HG03442 (cell line): ENCODE measurements at regions not wholly inside any gene's neighbourhood (a gene's known extent, or its start where the extent isn't known, plus 50 kb on each side); places are given as distances from the start of the nearest gene placed in this dataset.
A peak's percentile ranks its signal among the peaks of the same experiment; 100 is the strongest.
"Not testable (repeated sequence)": the region's sequence is repeated elsewhere in the genome, so short reads cannot be mapped to it uniquely, and the experiment has no call there.

Experiments
- ATAC-seq: cut with Tn5 transposase; IDR thresholded peaks from one replicate; pipeline ENCODE4 v1.9.1; 2021; ENCODE audit warnings: mild to moderate bottlenecking, moderate library complexity; ENCODE audit not compliant: unreplicated experiment

DNA sequence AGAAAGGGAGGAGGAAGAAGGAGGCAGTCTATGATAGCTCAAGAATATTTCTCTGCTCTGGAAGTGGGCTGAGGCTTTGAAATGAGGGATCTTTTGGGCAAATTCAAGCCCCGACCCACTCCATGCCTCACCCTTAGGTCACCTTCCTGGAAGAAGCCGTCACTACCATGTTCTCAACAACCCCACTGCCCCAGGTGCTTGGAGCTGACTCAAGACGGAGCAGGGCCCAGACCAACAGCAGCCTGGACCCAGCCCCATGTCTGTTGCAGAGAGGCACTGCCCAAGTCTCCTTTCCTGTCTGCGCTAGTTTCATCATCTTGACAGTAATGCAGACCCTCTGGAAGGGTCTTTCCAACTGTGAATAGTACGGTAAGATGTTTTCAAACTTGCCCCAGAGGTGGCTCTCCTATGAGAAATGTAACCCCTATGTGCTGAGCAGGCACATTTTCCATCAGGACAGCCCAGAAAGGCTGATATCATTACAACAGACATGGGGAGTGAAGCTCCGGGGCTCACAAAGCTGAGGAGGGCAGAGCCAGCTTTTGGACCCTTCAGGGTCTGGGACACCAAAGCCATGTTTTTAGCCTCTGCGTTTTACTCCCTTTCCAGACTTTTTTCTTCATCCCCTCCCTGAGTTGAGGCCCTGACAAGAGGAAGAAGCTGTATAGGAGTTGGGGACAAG lies 128.2 kb upstream of the LARP1 start:
- ATAC-seq = no peak

DNA sequence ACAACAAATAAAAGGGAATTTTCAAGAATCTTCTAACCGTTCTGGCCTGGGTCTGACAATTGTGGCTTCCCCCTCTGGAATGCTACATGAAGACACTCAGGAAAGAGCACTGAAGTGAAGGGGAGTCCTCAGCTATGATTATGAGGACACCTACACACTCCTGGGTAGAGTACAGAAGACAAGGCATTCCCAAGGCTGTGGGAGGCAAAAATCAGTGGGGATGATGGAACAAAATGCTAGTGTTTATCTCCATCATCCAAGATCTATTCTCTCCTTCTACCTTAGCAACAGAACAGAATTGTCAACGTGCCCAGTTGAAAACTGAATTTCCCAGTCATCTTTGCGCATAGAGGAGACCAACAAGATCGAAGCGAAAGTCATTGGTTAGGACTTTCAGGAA lies 130.1 kb upstream of the LARP1 start:
- ATAC-seq = no peak

DNA sequence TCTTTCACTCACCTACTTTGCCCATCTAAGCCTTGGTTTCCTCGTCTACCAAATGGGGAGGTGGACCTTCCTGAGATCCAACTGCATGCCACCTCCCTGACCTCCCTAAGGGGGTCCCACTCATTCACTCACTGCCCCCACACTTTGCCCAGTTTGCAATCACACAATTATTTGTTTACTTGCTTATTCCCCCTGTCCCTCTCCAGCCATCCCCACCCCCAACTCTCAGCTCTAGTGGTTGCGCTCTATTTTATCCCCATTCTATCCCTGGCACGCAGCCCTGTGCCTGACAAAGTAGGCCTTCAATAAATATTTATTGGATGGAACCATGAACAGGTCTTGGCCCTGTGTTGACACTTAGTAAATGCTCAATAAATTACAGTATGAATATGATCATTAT lies 130.8 kb upstream of the LARP1 start:
- no peak for ATAC-seq

DNA sequence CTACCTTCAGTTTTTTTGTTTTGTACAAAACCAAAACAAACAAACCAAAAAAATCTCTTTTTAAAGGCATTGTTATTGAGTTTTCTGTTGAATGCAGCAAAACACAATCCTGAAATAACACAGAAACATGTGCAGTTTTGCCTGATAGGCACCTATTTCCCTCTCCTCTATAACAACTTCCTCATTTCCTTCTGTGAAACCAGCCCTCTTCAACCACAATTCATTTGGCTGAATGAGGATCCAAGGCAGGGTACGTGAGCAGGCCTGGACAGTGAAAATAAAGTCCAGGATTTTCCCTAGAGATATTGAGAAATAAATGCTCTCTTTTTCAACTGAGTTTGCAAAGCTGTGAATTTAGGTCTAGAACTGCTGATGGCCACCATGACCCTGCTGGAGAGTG lies 134.8 kb upstream of the LARP1 start:
- ATAC-seq = no peak

DNA sequence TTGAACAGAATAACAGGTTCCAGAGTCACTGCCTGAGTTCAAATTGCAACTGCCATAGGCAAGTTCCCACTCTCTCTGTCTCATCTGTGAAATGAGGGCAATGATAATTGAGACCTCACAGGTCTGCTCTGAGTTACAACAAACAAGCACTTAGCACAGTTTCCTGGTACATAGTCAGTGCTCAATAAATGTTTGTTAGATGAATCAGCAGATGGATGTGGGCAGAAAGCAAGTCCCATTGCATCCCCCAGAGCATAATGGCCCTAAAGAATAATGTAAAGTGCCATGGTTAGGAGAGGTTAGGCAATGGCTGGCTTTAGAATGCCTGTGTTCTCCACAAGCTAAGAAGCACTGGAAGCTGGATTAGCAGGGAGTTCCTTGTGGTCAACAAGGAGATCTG lies 136.5 kb upstream of the LARP1 start:
- no peak for ATAC-seq

DNA sequence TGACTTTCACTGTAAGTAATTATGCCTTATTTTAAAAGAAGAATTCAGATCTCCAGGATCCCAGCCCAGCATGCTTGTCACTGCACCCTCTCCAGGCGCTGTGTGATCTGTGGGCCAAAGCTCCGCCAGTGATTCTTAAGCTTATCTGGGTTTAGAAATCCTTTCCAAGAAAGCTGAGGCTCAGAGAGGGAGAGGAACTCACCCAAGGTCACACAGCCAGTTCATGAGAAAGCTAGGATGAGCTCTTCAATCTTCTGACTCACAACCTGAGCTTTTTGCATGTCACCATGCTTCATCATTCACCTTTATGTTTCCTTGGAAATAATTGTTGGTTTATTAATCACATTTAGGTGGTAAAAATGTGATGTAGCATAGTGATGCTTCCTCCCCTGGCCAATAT lies 136.6 kb upstream of the HAND1 start:
- no peak for ATAC-seq

DNA sequence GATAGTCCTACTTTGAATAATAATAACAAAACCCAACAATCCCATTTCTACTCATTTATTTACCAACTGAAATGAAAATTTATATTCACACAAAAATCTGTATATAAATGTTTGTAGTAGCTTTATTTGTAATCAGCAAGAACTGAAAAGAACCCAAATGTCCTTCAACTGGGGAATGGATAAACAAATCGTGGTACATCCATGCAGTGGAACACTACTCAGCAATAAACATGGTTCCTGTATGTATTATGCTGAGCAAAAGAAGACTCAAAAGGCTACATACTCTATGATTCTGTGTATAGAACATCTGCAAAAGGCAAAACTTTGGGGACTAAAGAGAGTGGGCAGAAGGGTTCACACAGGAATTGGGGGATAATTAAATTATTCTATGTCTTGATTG lies 136.1 kb upstream of the HAND1 start:
- ATAC-seq = no peak

DNA sequence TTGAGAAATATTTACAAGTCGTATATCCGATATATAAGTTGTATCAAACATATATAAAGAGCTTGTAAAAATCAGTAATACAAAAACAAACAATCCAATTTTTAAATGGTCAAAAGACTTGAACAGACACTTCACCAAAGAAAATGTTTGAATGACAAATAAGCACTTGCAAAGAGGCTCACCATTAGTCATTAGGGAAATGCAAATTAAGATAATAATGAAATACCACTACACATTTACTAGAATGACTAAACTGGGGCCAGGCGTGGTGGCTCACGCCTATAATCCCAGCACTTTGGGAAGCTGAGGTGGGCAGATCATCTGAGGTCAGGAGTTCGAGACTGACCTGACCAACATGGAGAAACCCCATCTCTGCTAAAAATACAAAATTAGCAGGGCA lies 134.6 kb upstream of the HAND1 start:
- ATAC-seq = no peak

DNA sequence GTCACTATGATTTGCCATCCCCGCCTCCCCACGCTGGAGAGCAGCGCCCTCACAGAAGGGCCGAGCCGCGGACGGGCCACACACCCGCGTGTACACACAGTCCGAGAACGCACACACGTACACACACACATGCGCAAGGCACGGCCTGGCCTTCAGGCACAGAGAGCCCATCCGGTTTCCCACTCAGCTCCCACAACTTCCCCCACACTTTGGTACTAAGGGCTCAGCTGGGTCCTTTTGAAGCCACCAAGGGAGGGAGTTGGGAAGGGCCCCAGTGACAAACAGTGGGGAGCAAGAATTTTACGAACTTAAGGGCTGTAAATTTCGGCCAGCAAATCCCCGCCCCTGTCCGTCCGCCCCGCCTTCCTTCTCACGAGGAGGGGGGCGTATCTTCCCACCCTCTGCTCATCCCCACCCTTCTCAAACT lies 133.3 kb upstream of the HAND1 start:
- no peak for ATAC-seq

DNA sequence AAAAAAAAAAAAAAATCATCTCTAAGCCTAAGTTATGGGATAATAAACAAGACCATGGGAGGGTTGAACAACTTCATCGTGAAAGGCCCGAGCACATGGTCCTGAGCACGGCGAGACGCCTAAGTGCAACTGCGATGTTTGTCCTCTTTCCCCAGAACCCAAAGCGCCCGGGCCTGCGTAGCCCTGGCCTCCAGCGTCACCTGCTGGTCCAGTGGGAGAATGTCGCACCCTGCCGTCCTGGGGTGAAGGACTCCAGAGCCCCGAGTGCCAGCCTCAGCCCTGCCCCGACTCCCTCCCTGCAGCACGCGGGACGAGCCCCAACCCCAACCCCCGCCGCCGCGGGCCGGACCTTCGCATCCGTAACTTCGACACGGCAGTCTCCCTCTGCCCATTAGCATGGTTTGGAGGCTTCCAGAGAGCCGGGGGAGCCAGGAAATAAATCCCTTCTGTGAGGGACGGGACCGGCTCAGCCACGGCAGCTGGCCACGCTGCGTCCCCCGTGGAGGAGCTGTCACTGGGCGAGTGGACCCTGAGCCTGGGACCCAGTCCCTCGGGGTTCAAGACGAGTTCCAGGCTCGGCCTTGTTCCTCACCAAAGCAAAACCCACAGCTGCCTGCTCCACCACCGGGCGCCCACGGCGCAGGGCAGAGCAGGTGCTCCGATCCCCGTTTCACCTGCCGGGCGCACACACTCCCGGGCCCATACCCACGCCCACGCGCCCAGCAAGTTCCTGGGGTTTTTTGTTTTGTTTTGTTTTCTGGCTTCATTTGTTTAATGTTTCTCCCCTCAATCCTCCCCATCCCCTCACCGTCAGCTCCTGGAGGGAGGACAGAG lies 132.5 kb upstream of the HAND1 start:
- peak; percentile 92 for ATAC-seq

DNA sequence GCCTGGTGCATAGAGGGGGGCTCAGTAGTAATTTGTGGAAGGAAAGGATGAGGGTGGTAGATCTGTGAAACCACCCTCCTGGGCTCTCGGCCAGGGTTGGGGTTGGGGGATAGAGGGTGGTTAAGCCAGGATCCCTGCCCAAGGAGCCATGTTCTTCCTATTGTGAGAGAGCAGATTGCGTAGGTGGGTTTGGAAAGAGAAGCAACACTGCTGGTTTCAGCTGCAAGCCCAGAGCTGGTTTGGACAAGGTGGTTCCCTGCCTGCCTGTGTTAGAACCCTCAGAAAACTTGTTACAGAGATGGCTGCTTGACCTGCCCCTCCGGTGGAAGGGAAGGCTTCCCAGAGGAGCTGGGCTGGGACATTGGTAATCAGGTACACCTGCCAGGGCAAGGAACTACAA lies 131.2 kb upstream of the HAND1 start:
- ATAC-seq = no peak

DNA sequence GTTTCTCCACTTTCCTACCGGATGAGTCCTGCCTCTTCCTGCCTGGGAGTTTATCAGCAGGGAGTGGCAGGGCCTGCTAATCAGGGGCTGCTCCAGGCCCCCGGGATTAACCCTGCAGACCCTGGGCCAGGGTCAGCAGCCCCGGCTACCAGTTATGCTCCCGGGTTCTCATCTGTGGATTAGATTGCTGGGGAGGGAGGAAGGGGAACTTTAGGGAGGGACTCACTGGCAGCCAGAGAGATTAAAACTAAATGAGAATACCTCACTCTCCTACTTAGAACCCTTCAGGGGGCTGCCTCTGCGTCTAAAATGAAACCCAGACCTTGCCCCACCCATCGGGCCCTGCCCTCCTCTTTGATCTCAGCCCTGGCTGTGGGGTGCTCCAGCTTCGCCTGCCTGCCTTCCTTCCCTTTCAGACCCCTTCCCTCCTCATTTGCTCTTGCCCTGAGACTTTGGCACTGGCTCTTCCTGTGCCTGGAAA lies 130.5 kb upstream of the HAND1 start:
- ATAC-seq = no peak

DNA sequence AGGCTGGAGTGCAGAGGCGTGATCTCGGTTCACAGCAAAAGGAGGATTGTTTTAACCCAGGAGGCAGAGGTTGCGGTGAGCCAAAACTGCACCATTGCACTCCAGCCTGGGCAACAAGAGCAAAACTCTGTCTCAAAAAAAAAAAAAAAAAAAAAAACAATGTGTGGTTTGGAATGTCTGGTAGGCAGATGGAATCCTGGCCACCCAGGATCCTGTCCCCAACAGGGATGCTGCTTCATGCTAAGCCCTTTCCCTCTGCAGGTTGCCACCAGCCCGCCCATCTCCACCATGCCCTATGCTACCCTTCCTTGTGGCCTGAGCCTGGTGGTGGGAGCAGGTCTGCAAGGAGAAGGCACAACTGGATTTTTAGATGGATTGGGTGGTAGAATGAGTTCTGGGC lies 129.7 kb upstream of the HAND1 start:
- no peak for ATAC-seq

DNA sequence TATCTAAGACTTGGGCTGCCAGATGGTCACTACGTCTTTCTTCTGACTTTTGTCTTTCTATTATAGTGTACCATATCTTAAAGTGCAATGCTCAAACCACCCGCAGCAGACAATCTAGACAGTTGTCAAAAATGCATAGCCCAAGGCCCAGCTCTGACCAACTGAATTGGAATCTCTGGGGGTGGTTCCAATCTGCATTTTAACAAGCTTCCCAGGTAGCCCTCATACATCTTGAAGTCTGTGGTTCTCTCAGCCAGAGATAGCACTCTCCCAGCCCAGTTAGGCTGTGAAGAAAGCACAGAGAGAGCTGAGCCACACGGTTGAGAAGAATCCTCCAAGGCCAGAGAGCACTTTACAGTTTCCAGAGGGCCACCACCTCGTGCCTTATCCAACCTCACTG lies 128.2 kb upstream of the HAND1 start:
- ATAC-seq = no peak

DNA sequence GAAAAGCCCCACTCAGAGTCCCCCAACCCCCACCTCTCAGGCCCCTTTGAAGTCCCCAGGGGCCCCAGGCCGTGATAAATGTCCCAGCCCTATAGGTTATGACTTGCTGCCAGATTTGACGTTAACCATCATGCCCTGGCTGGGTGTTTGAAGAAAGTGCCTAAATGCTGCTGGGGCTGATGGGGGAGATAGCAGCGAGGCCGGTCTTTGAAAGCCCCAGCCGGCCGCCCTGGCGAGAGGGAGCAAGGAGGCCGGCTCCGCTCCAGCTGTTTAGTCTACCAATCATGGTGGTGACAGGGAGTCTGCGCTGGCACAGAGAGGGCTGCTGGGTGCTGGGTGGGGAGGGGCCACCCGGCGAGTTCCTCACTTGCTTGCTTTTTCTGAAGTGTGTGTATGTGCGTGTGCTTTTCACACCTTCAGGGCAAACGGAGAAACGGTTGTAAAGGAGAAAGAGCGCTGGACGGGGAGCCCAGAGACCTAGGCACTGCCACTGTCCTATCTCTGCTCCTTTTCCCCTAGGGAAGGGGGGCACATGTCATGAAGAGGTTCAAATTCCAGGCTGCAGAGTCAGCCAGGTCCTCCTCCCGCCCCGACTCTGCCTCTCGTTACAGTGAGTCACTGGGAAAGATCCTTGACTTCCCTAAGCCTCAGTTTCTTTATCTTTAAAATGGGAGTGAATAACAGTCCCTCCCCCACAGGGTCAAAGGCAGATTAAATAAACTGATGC lies 126.1 kb upstream of the HAND1 start:
- ATAC-seq = no peak

DNA sequence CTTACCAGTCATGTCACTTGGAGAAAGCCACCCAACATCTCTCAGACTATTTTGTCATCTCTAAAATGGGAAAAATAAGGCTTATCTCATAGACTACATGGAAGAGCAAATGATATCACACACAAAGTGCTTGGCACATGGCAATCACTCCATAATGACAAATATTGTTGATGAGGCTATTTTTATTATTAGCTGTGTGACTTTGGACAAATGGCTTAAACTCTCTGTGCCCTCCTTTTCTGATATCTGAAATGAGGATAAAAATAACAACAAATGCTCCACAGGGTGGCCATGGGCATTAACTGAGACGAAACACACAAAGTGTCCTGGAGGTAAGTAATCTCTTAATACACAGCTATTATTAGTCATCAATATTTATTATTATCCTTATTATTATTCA lies 125.5 kb upstream of the HAND1 start:
- ATAC-seq = no peak

DNA sequence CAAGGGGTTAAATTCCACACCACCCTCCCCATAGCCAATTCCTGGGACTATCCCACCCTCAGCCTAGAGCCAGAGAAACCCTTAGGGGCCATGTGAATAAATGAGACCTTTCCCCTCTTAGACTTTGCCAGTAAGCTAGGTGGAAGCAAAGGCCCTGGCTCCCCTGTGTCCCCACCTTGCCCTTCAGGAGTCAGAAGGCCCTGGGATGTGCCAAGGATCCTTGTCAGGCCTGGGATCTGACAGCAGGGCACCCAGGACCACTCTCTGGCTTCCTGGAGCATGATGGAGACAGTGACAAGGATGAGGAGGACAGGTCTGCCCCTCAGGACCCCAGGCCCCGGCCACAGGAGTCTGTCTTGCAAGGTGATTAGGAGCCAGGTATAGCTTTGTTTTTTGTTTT lies 125.0 kb upstream of the HAND1 start:
- ATAC-seq = no peak

DNA sequence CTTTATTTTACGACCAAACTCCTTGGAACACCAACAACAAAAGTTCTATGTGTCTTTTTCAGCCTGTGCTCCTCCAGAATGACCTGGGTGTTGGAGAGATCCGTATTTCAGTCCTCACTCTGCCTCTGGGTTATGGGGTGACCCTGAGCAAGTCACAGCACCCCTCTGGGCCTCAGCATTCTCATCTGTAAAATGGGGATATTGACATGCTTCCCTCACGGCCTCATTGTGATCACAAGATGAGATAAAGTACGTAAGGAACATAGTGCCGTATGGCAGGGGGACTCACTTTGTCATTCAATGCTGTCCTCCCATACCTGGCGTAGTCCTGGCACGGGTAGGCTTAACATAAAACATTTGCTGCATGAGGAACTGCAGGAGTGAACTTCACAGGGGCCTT lies 123.0 kb upstream of the HAND1 start:
- no peak for ATAC-seq

DNA sequence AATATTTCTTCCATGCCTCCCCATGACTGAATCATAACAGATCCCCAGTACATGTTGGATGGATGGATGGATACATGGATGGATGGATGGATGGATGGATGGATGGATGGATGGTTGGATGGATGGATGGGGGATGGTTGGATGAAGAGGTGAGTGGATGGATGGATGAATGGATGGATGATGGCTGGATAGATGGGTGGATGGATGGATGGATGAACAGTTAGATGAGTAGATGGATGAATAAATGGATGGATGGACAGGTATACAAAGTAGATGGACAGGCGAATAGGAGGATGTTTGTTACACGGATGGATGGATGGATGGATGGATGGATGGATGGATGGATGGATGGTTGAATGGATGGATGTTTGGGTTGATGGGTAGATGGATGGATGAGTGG lies 120.0 kb upstream of the HAND1 start:
- no peak for ATAC-seq

DNA sequence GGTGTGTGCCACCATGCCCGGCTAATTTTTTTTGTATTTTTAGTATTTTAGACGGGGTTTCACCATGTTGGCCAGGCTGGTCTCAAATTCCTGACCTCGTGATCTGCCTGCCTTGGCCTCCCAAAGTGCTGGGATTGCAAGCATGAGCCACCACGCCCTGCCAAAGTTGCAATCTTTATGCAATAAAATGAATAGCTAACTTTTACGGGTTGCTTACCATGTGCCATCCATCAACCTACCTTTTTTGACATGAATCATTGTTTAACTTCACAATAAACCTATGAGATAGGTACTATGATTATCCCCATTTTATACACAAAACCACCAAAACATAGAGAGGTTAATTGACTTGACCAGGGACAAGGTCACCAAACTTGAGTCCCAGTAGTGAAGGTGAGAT lies 118.8 kb upstream of the HAND1 start:
- ATAC-seq = not testable (repeated sequence)

DNA sequence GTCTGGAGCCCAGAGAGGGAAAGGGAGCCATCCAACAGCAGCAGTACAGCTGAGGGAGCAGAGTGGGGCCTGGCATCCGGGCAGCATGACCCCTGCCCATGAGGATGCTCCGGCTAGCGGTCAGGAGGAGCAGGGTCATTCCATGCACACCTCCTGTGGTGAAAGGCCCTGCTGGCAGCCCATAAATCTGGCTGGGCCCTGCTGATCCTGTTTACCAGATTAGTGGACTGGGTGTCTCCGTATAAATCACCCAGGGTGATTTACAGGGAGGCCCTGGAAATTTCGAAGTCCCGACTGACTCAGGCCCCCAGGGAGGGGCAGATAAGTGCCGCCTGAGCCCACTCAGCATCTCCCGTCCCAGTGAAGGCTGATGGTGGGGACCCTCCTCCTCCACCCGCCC lies 117.6 kb upstream of the HAND1 start:
- no peak for ATAC-seq

DNA sequence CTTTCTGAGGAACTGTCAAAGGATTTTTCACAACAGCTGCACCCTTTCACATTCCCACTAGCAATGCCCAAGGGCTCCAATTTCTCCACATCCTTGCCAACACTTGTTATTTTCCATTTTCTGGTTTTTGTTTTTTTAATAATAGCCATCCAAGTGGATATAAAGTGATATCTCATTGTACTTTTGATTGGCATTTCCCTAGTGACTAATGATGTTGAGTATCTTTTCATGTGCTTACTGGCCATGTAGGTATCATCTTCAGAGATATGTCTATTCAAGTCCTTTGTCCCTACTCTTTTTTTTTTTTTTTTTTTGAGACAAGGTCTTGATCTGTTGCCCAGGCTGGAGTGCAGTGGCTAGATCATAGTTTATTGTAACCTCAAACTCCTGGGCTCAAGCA lies 115.8 kb upstream of the HAND1 start:
- ATAC-seq = no peak
